GM21367 (cell line): ENCODE measurements at regions not wholly inside any gene's neighbourhood (a gene's known extent, or its start where the extent isn't known, plus 50 kb on each side); places are given as distances from the start of the nearest gene placed in this dataset.
A peak's percentile ranks its signal among the peaks of the same experiment; 100 is the strongest.
"Not testable (repeated sequence)": the region's sequence is repeated elsewhere in the genome, so short reads cannot be mapped to it uniquely, and the experiment has no call there.

Experiments
- ATAC-seq: cut with Tn5 transposase; IDR thresholded peaks from one replicate; pipeline ENCODE4 v1.9.1; 2021; ENCODE audit not compliant: unreplicated experiment

GRCh38 chr3:39655718-39656117 is 153.7 kb upstream of the MYRIP start:
- not testable (repeated sequence) for ATAC-seq

- no peak for ATAC-seq
Observed at GRCh38 chr3:39657075-39657474, 152.3 kb upstream of the MYRIP start.

GRCh38 chr3:39657775-39658174 is 151.6 kb upstream of the MYRIP start:
- ATAC-seq = no peak

- no peak for ATAC-seq
Observed at GRCh38 chr3:39664931-39665330, 144.5 kb upstream of the MYRIP start.

- ATAC-seq = no peak
Observed at GRCh38 chr3:39665441-39665840, 144.0 kb upstream of the MYRIP start.

GRCh38 chr3:39668420-39668819 is 141.0 kb upstream of the MYRIP start:
- peak; percentile 68 for ATAC-seq

- ATAC-seq = no peak
Observed at GRCh38 chr3:39671116-39671515, 138.3 kb upstream of the MYRIP start.

GRCh38 chr3:39671600-39671999 is 137.8 kb upstream of the MYRIP start:
- ATAC-seq = no peak

- ATAC-seq = no peak
Observed at GRCh38 chr3:39705351-39705900, 104.0 kb upstream of the MYRIP start.

GRCh38 chr3:39707314-39707909 is 102.0 kb upstream of the MYRIP start:
- ATAC-seq = no peak

GRCh38 chr3:39712413-39713048 is 96.9 kb upstream of the MYRIP start:
- no peak for ATAC-seq

- not testable (repeated sequence) for ATAC-seq
Observed at GRCh38 chr3:39713341-39713740, 96.1 kb upstream of the MYRIP start.

- ATAC-seq = no peak
Observed at GRCh38 chr3:39716849-39717248, 92.6 kb upstream of the MYRIP start.

- ATAC-seq = no peak
Observed at GRCh38 chr3:39718674-39719595, 90.5 kb upstream of the MYRIP start.

GRCh38 chr3:39721076-39721475 is 88.3 kb upstream of the MYRIP start:
- ATAC-seq = no peak

- ATAC-seq = no peak
Observed at GRCh38 chr3:39724233-39724846, 85.1 kb upstream of the MYRIP start.

- ATAC-seq = no peak
Observed at GRCh38 chr3:39725321-39725720, 84.1 kb upstream of the MYRIP start.

GRCh38 chr3:39727415-39727814 is 82.0 kb upstream of the MYRIP start:
- ATAC-seq = no peak

GRCh38 chr3:39733804-39734203 is 75.6 kb upstream of the MYRIP start:
- no peak for ATAC-seq

- ATAC-seq = not testable (repeated sequence)
Observed at GRCh38 chr3:39739658-39740057, 69.8 kb upstream of the MYRIP start.

- ATAC-seq = no peak
Observed at GRCh38 chr3:39744746-39745145, 64.7 kb upstream of the MYRIP start.
